ENCODE measurements at regions not wholly inside any gene's neighbourhood (a gene's known extent, or its start where the extent isn't known, plus 50 kb on each side); places are given as distances from the start of the nearest gene placed in this dataset.

DNA sequence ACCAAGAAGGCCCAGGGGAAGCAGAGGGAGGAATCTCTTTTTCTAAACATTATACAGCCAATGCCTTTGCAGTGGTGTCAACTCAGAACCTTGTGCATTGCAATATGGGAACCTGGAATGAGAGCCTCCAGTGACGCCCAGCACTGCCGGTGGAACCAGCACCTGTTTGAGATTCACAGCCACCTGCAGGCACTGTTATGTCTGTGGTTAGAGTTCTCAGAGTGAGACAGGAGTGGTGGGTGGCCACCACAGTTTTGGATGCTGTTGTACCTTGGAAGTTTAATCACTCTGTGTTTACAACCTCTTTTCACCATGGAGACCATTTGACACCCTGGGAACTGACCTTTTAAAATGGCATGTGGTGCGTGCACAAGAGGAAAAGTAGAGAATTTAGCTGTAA is 185.3 kb upstream of the KCNG1 start:
- no peak for DNase-seq
- Histone ChIP-seq H3K27me3 (no peaks in the 10 kb centered on the region; the same call in 1 of the 2 replicates), H3K4me3 (no peak overlapping the region), H3K36me3 (no peaks in the 10 kb centered on the region), H3K27ac (no peak overlapping the region), H3K9me3 (replicated peaks) (no peaks in the 10 kb centered on the region), H3K4me1 (0 out of 2 replicates have a peak, but pooled peaks cover 2% of the 10 kb centered on the region)

DNA sequence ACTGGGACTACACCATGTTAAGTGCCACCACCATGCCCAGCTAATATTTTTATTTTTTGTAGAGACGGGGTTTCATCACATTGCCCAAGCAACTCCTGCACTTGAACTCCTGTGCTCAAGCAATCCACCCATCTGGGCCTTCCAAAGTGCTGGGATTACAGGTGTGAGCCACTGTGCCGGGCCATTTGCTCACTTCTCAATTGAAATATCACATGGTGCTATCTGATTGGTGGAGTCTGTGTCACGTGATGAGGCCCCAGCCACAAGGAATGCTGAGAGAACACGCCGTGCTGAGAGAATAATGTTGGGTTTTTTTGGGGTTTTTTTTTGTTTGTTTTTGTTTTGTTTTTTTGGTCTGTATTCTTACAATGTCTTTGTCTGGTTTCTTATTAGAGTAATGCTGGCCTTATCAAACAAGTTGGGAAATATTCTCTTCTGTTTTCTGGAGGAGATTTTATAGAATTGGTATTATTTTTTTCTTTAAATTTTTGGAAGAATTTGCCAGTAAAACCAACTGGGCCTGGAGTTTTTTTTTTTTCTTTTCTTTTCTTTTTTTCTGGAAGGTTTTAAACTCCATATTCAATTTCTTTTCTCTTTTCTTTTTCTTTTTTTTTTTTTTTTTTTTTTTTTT is 183.2 kb upstream of the KCNG1 start:
- Histone ChIP-seq H3K4me1 (0 out of 2 replicates have a peak, but pooled peaks cover 2% of the 10 kb centered on the region), H3K36me3 (no peaks in the 10 kb centered on the region), H3K27ac (no peak overlapping the region), H3K27me3 (peaks cover 5% of the 10 kb centered on the region; the same call in 1 of the 2 replicates), H3K9me3 (replicated peaks) (no peaks in the 10 kb centered on the region), H3K4me3 (no peak overlapping the region)
- peak in 1 of 2 experiments; percentile 52 for DNase-seq

DNA sequence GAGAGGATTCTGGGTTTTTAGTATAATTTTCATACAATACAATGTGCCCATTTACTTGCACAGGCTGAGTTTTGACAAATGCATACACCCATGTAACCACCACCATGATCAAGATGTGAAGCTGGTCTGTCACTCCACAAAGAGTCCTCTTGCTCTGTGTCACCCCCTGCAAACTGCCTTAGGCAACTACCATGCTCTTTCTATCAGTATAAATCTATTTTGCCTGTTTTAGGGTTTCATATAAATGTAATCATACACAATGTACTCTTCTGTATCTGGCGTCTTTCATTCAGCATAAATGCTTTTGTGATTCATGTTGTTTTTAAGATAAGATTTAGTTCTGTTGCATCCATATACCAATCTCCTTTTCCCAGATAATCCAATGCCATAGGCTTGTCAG is 181.9 kb upstream of the KCNG1 start:
- Histone ChIP-seq H3K4me1 (0 out of 2 replicates have a peak, but pooled peaks cover 2% of the 10 kb centered on the region), H3K36me3 (no peaks in the 10 kb centered on the region), H3K4me3 (no peak overlapping the region), H3K27me3 (peaks cover 11% of the 10 kb centered on the region; the same call in 1 of the 2 replicates), H3K27ac (no peak overlapping the region), H3K9me3 (replicated peaks) (no peaks in the 10 kb centered on the region)
- DNase-seq: no peak

DNA sequence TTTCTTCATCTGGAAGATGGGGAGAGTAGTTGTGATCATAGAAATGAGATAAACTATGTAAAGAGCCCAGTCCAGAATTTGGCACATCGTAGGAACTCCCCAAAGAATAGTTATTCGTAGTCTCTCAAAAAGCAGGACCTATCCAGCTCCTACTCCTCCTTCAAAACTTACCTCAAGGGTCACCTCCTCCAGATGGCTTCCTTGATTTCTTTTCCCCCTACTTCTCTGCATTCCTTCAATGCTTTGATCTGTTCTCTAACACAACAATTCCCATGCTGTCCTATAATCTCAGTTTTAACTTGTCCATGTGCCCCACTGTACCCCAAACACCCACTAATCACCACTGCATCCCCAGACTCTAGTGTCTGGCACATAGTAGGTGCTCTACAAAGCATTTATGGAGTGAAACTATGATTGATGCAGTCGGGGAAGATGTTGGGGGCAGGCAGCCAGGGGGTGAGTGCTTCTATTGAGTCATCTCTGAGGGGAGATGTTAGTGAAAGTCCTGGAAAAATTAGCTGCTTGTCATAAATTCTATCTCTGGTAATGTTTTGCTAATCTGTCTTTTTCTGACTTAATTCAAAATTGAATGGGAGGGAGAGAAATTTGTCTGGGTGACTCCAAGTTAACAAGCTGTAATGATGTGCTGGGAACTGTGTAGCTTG is 181.3 kb upstream of the KCNG1 start:
- no peak for DNase-seq
- H3K36me3 ChIP-seq: no peaks in the 10 kb centered on the region
- H3K27me3 ChIP-seq: peaks cover 14% of the 10 kb centered on the region; the same call in 1 of the 2 replicates
- 0 out of 2 replicates have a peak, but pooled peaks cover 2% of the 10 kb centered on the region for H3K4me1 ChIP-seq
- H3K27ac ChIP-seq: no peak overlapping the region
- H3K9me3 ChIP-seq (replicated peaks): no peaks in the 10 kb centered on the region
- H3K4me3 ChIP-seq: no peak overlapping the region

DNA sequence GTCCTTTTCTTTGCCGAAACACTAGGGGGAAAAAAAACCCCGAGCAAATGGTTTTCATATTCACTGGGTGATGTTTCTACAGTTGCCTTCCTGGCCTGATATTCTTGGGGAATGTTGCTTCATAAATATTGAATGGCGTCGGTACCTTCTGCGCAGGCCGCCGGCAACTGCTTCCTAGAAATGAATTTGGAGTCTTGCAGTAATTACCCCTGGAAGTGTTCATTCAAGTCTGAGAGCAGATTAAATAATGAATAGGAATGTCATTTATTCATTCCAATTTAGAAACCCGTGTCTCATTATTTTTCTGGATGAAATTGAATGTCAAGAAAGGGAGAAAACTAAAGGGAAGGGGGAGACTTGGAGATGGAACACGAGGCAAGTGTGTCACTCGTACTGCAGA is 179.4 kb upstream of the KCNG1 start:
- Histone ChIP-seq H3K9me3 (replicated peaks) (no peaks in the 10 kb centered on the region), H3K4me1 (0 out of 2 replicates have a peak, but pooled peaks cover 2% of the 10 kb centered on the region), H3K36me3 (no peaks in the 10 kb centered on the region), H3K27ac (no peak overlapping the region), H3K4me3 (no peak overlapping the region), H3K27me3 (peaks cover 17% of the 10 kb centered on the region)
- no peak for DNase-seq

DNA sequence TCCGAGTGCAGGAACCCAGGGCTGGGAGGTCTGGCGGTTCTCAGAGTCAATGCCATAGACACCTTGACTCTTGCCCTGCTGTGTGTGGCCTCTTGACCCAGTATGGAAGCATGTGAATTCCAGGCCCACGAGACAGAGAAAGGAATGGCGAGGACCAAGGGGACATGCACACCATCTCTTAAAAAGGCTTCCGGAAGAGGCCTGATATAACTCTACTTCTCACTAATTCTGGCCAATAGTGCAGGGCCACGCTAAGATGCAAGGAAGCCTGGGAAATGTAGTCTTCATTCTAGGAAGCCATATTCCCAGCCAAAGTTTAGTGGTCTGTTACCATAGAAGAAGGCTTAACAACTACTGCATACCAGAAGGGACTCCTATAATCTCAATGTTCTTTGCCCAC is 177.0 kb upstream of the KCNG1 start:
- no peak overlapping the region for H3K4me3 ChIP-seq
- peak in 1 of 2 experiments; percentile 23 for DNase-seq
- no peaks in the 10 kb centered on the region for H3K4me1 ChIP-seq
- no peaks in the 10 kb centered on the region for H3K36me3 ChIP-seq
- H3K27me3 ChIP-seq: peaks cover 17% of the 10 kb centered on the region
- no peaks in the 10 kb centered on the region for H3K9me3 ChIP-seq (replicated peaks)
- H3K27ac ChIP-seq: no peak overlapping the region

DNA sequence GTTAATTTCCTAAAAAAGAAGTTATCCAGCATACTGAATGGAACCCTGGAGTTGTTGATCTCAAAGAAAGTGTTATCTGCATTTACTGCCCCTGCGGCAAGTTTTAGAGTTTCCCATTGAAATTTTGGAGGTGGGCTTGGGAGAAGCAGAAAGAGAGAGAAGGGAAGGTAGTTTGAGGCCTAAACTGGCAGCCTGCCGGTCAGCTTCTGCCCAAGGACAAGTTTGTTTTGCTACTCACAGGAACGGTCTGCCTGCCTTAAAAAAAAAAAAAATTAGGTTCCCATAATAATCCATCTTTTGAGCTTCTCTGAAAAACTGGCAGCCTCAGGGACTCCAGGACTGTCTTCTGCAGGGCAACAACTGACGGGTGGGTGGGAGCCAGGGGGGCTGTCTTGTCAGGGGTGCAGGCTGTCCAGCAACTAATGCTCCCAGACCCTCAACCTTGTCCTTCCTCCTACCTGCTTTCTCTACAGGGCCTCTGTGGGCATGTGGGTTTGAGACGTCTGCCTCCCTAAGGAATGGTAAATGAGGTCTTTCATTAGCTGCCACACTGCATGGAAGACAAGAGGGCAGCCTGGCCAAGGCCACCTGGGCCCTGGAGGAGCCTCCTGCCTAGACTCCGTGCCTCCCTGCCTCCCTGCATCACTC is 176.1 kb upstream of the KCNG1 start:
- peaks cover 18% of the 10 kb centered on the region for H3K27me3 ChIP-seq
- H3K4me1 ChIP-seq: no peaks in the 10 kb centered on the region
- no peaks in the 10 kb centered on the region for H3K9me3 ChIP-seq (replicated peaks)
- no peak for DNase-seq
- H3K36me3 ChIP-seq: no peaks in the 10 kb centered on the region
- no peak overlapping the region for H3K27ac ChIP-seq
- no peak overlapping the region for H3K4me3 ChIP-seq

DNA sequence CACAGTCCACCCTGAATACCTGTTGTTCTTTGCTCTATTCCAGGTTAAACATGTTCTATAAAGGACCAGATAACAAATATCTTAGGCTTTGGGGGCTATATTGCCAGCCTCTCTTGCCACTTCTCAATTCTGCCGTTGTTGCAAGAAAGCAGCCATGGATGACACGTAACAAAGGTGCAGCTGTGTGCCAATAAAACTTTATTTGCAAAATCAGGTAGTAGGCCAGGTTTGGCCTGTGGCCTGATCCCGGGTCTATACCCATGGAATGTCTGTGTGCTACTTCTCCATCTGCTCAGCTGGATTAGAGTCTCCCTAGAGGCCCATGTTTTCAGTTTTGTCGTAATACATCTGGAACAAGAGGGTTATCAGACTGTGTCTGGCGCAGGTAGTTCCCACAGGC is 175.3 kb upstream of the KCNG1 start:
- Histone ChIP-seq H3K9me3 (replicated peaks) (no peaks in the 10 kb centered on the region), H3K4me3 (no peak overlapping the region), H3K27me3 (peaks cover 24% of the 10 kb centered on the region), H3K36me3 (no peaks in the 10 kb centered on the region), H3K4me1 (no peaks in the 10 kb centered on the region), H3K27ac (no peak overlapping the region)
- DNase-seq: no peak

DNA sequence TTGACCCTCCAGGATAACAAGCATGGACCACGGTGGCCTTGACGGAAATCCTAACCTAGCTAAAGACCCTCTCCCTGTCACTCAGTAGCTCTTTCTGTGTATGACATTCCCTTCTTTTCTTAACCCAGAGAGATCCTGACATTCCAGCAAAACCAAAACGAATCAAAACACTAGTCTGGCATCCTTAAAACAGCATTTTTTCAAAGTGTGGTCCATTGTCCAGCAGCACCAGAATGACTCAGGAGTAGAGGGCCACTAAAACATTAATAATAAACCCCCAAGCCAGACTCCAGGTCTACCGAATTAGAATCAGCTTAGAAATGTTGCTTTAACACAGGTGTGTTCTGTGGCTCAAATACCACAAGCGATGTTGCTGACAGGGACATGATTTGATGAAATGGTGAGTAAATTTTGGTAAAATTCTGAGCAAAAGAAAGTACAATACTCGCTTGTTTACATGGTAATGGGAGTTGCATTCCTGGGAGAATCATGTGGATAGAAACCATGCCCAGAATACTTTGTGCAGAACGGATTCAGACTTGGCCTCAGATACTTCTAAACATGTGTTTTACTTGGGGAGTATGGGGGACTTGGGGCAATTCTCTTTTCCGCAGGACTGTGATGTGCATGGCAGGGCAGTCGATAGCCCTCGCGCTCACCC is 174.2 kb upstream of the KCNG1 start:
- H3K9me3 ChIP-seq (replicated peaks): no peaks in the 10 kb centered on the region

DNA sequence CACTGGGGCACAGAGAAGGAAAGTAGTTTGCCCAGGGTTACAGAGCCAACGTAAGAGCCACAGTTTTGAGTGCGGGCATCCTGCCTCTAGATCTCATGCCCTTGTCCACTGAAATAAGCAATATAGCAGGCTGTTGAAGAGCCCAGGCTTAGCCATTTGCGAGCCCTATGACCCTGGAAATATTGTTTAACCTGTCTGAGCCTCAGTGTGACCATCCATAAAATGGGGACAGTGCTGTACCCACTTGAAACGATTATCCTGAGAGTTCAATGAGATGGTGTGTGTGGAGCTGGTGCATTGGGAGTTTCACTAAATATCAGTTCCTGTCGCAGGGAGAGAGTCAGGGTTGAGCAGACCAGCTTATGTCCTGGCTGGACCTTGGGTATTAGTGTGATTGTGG is 173.1 kb upstream of the KCNG1 start:
- H3K27ac ChIP-seq: no peak overlapping the region
- no peak overlapping the region for H3K4me3 ChIP-seq
- H3K36me3 ChIP-seq: no peaks in the 10 kb centered on the region
- no peaks in the 10 kb centered on the region for H3K4me1 ChIP-seq
- H3K27me3 ChIP-seq: peaks cover 30% of the 10 kb centered on the region
- no peak for DNase-seq
- H3K9me3 ChIP-seq (replicated peaks): no peaks in the 10 kb centered on the region

More for the DNA sequence above, 174.2 kb upstream of the KCNG1 start:
- H3K27ac ChIP-seq: no peak overlapping the region
- H3K4me1 ChIP-seq: no peaks in the 10 kb centered on the region
- no peak for DNase-seq
- no peaks in the 10 kb centered on the region for H3K36me3 ChIP-seq
- H3K27me3 ChIP-seq: peaks cover 30% of the 10 kb centered on the region
- H3K4me3 ChIP-seq: no peak overlapping the region

DNA sequence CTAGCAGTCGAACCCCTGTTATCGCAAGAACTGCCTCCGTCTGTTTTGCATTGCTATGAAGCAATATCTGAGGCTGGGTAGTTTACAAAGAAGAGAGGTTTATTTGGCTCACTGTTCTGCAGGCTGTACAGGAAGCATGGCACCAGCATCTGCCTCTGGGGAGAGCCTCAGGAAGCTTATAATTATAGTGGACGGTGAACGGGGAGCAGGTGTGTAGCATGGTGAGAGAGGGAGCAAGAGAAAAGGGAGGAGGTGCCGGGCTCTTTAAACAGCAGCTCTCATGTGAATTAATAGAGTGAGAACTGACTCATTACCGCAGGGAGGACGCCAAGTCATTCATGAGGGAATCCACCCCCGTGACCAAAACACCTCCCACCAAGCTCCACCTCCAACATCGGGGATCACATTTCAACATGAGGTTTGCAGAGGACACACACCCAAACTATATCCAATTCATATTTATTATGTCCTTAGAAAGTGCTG is 172.6 kb upstream of the KCNG1 start:
- Histone ChIP-seq H3K27ac (no peak overlapping the region), H3K9me3 (replicated peaks) (no peaks in the 10 kb centered on the region)
- no peak for DNase-seq

DNA sequence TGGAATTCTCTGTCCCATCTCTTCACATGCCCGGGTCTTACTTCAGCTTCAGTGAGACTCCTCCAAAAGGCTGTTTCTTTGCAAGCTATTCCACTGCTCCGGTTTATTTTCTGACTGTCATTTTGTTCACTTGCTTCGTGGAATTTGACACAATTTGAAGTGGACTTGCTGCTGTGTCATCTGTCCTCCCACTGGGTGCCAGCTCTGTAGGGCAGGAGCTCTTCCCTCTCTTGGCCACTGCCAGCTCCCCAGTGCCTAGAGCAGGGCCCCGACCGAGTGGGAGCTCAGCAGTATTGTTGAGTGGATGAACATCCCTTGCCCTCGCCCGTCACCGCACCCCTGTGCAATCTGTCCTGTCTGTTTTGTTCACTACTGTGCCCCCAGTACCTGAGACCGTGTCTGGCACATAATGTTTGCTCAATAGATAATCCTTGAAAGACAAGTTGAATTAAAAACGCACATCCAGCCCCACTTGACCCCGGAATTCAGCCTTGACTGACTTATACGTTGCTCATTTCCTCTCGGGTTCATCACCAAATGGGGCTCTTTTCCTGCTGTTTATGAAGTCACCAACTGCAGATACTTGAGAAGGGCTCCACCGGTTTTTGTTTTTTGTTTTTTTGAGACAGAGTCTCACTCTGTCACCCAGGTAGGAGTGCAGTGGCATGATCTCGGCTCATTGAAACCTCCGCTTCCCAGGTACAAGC is 170.3 kb upstream of the KCNG1 start:
- H3K4me3 ChIP-seq: no peak overlapping the region
- no peak overlapping the region for H3K27ac ChIP-seq
- no peaks in the 10 kb centered on the region for H3K36me3 ChIP-seq
- peaks cover 33% of the 10 kb centered on the region for H3K27me3 ChIP-seq
- no peak for DNase-seq
- no peaks in the 10 kb centered on the region for H3K4me1 ChIP-seq
- no peaks in the 10 kb centered on the region for H3K9me3 ChIP-seq (replicated peaks)

More for the DNA sequence above, 172.6 kb upstream of the KCNG1 start:
- peaks cover 33% of the 10 kb centered on the region for H3K27me3 ChIP-seq
- no peaks in the 10 kb centered on the region for H3K36me3 ChIP-seq
- no peaks in the 10 kb centered on the region for H3K4me1 ChIP-seq
- no peak overlapping the region for H3K4me3 ChIP-seq

DNA sequence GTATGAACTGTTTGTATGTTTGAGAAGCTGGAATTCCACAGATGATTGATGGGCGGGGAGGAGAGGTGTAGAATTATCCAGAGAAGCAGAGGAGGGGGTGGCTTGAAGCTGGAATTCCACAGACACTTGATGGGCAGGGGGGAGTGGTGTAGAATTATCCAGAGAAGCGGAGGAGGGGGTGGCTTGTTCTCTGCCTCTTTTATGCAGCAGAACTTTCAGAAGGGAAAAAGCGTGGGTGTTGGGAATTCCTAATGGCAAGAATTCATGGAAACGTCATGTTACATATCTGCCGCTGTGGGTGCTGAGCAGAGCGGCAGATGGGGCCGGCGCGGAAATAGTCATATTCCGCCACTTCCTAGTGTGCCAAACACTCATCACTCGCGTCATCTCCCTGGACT is 167.9 kb upstream of the KCNG1 start:
- peaks cover 42% of the 10 kb centered on the region for H3K27me3 ChIP-seq
- no peaks in the 10 kb centered on the region for H3K36me3 ChIP-seq
- no peaks in the 10 kb centered on the region for H3K9me3 ChIP-seq (replicated peaks)
- no peak overlapping the region for H3K4me3 ChIP-seq
- H3K27ac ChIP-seq: no peak overlapping the region
- no peak for DNase-seq
- no peaks in the 10 kb centered on the region for H3K4me1 ChIP-seq

Data from SJCRH30 (cell line).